ENCODE measurements at regions not wholly inside any gene's neighbourhood (a gene's known extent, or its start where the extent isn't known, plus 50 kb on each side); places are given as distances from the start of the nearest gene placed in this dataset.

DNA sequence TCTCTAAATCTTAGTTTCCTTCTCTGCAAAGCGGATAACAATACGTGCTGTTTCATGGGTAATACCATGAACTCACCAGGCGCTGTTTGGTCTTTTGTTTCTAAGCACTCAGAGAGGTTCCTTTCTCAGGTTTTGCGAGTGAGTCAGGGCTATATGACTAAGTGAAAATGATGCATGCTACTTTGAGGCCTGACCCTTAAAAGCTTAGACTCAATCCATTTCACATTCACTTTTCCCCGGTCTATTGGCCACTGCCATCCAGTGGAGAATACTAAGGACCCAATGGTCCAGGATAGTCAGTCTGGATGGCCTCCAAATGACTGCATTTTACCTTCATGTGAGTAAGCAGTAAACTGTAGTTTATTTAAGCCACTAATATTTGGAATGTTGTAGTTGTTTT, 400.8 kb upstream of the SLIT2 start:
- TF ChIP-seq POLR2A (IDR thresholded peaks at IDR 0.05), result no peak
- TF ChIP-seq, protein P1, sequence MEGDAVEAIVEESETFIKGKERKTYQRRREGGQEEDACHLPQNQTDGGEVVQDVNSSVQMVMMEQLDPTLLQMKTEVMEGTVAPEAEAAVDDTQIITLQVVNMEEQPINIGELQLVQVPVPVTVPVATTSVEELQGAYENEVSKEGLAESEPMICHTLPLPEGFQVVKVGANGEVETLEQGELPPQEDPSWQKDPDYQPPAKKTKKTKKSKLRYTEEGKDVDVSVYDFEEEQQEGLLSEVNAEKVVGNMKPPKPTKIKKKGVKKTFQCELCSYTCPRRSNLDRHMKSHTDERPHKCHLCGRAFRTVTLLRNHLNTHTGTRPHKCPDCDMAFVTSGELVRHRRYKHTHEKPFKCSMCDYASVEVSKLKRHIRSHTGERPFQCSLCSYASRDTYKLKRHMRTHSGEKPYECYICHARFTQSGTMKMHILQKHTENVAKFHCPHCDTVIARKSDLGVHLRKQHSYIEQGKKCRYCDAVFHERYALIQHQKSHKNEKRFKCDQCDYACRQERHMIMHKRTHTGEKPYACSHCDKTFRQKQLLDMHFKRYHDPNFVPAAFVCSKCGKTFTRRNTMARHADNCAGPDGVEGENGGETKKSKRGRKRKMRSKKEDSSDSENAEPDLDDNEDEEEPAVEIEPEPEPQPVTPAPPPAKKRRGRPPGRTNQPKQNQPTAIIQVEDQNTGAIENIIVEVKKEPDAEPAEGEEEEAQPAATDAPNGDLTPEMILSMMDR (IDR thresholded peaks at IDR 0.05), result peak in 1 of 6 experiments; percentile 18

Data from esophagus squamous epithelium (tissue), 4 donors.